ENCODE measurements at regions not wholly inside any gene's neighbourhood (a gene's known extent, or its start where the extent isn't known, plus 50 kb on each side); places are given as distances from the start of the nearest gene placed in this dataset.

DNA sequence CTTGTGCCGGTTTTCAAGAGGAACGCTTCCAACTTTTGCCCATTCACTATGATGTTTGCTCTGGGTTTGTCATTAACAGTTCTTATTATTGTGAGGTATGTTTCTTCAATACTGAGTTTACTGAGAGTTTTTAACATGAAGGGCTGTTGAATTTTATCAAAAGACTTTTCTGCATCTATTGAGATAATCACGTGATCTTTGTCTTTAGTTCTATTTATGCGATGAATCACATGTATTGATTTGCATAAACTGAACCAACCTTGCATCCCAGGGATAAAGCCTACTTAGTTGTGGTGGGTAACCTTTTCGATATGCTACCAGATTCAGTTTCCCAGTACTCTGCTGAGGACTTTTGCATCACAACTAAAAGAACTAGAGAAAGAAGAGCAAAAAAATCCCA, 318.0 kb downstream of the GASK1B start:
- TF ChIP-seq, protein P1, sequence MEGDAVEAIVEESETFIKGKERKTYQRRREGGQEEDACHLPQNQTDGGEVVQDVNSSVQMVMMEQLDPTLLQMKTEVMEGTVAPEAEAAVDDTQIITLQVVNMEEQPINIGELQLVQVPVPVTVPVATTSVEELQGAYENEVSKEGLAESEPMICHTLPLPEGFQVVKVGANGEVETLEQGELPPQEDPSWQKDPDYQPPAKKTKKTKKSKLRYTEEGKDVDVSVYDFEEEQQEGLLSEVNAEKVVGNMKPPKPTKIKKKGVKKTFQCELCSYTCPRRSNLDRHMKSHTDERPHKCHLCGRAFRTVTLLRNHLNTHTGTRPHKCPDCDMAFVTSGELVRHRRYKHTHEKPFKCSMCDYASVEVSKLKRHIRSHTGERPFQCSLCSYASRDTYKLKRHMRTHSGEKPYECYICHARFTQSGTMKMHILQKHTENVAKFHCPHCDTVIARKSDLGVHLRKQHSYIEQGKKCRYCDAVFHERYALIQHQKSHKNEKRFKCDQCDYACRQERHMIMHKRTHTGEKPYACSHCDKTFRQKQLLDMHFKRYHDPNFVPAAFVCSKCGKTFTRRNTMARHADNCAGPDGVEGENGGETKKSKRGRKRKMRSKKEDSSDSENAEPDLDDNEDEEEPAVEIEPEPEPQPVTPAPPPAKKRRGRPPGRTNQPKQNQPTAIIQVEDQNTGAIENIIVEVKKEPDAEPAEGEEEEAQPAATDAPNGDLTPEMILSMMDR (IDR thresholded peaks at IDR 0.05), result no peak
- TF ChIP-seq POLR2AphosphoS5 (IDR thresholded peaks at IDR 0.05), result no peak
